HG03175 (cell line): ENCODE measurements at regions not wholly inside any gene's neighbourhood (a gene's known extent, or its start where the extent isn't known, plus 50 kb on each side); places are given as distances from the start of the nearest gene placed in this dataset.
"Not testable (repeated sequence)": the region's sequence is repeated elsewhere in the genome, so short reads cannot be mapped to it uniquely, and the experiment has no call there.

Experiments
- ATAC-seq: cut with Tn5 transposase; IDR thresholded peaks from one replicate; pipeline ENCODE4 v1.9.1; 2021; ENCODE audit warnings: mild to moderate bottlenecking, moderate library complexity; ENCODE audit not compliant: unreplicated experiment

GRCh38 chr1:208344202-208344857 lies 100.1 kb upstream of the PLXNA2 start:
- ATAC-seq, result no peak

GRCh38 chr1:208347191-208347590 lies 103.0 kb upstream of the PLXNA2 start:
- ATAC-seq, result no peak

GRCh38 chr1:208349694-208350330 lies 105.6 kb upstream of the PLXNA2 start:
- no peak for ATAC-seq

GRCh38 chr1:208350815-208351214 lies 106.6 kb upstream of the PLXNA2 start:
- ATAC-seq, result no peak

- no peak for ATAC-seq
Measured at GRCh38 chr1:208351838-208352237, 107.7 kb upstream of the PLXNA2 start.

- not testable (repeated sequence) for ATAC-seq
Measured at GRCh38 chr1:208353797-208354196, 109.6 kb upstream of the PLXNA2 start.

GRCh38 chr1:208357644-208358507 lies 113.7 kb upstream of the PLXNA2 start:
- ATAC-seq, result no peak

- ATAC-seq, result no peak
Measured at GRCh38 chr1:208358651-208359050, 114.5 kb upstream of the PLXNA2 start.

GRCh38 chr1:208362011-208362410 lies 117.8 kb upstream of the PLXNA2 start:
- no peak for ATAC-seq

GRCh38 chr1:208366559-208366958 lies 122.4 kb upstream of the PLXNA2 start:
- no peak for ATAC-seq

GRCh38 chr1:208369045-208369444 lies 124.9 kb upstream of the PLXNA2 start:
- no peak for ATAC-seq

- no peak for ATAC-seq
Measured at GRCh38 chr1:208369658-208370057, 125.5 kb upstream of the PLXNA2 start.

GRCh38 chr1:208374391-208374941 lies 130.3 kb upstream of the PLXNA2 start:
- no peak for ATAC-seq

GRCh38 chr1:208381481-208381880 lies 137.3 kb upstream of the PLXNA2 start:
- ATAC-seq, result no peak

GRCh38 chr1:208387908-208388811 lies 144.0 kb upstream of the PLXNA2 start:
- no peak for ATAC-seq

- ATAC-seq, result no peak
Measured at GRCh38 chr1:208393416-208393815, 149.2 kb upstream of the PLXNA2 start.

- ATAC-seq, result no peak
Measured at GRCh38 chr1:208393826-208394225, 149.6 kb upstream of the PLXNA2 start.

GRCh38 chr1:208397286-208397685 lies 153.1 kb upstream of the PLXNA2 start:
- ATAC-seq, result no peak

- ATAC-seq, result no peak
Measured at GRCh38 chr1:208405014-208405413, 160.8 kb upstream of the PLXNA2 start.

- no peak for ATAC-seq
Measured at GRCh38 chr1:208409176-208409575, 165.0 kb upstream of the PLXNA2 start.
